HG03460 (cell line): ENCODE measurements at regions not wholly inside any gene's neighbourhood (a gene's known extent, or its start where the extent isn't known, plus 50 kb on each side); places are given as distances from the start of the nearest gene placed in this dataset.
A peak's percentile ranks its signal among the peaks of the same experiment; 100 is the strongest.
"Not testable (repeated sequence)": the region's sequence is repeated elsewhere in the genome, so short reads cannot be mapped to it uniquely, and the experiment has no call there.

ENCODE experiments used
- ATAC-seq: cut with Tn5 transposase; IDR thresholded peaks from one replicate; pipeline ENCODE4 v1.9.1; 2021; ENCODE audit not compliant: unreplicated experiment

DNA sequence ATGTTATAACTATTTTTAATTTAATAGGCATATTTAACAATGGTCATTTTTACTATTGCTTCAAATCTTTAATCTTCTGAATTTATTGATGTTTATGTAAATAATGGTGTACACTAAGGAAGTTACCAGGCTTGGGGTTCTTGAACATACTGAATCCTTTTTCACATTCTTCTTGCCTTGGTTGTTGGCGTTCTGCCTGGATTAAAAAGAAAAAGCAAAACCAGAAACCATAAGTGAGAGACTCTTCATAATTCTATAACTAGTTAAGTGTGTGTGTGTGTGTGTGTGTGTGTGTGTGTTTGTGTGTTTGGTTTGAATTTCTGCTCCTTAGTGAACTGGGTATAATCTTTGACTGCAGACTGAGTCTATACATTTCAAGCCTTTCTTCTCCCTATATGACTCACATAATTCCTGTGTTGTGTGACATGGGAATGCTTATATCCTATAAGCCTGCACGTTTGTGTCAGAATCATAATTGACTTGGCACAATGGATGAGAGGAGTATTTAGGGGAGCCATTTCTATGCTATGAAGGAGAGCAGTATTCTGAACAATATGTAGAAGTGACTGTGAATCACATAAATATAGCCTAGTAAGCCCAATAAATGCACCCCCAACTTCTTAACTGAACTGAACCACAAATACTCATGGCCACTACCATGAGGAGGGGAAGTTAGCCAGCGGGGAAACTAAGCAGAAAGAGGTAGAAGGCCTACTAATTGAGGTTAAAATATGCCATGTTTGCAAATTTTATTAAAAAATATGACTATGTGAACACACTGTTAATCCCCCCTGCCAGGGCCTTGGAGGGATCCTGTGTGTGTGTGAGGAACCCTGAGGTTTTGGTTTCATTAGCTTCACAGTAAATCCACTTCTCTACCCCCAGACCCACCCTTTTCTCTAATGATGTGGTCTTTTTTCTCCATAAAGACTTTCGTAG, 425.5 kb downstream of the BCKDHB start:
- ATAC-seq: no peak

DNA sequence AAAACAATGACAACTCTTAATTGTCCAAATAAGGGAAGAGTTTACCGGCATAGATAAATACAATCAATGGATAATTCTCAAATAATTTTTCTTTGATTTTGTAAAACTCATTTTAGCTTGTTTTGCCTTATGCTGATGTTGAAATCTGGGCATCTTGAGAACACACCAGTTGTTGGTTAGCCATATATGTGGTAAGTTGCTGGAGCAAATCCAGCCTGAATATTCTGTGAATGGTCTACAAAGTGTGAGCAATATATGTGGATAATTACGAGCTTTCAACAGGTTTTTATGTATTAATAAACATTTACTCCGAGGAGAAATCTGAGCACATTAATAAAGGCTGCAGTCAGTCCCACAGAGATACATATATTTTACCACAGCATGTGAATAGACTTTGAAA, 423.6 kb downstream of the BCKDHB start:
- ATAC-seq: no peak

DNA sequence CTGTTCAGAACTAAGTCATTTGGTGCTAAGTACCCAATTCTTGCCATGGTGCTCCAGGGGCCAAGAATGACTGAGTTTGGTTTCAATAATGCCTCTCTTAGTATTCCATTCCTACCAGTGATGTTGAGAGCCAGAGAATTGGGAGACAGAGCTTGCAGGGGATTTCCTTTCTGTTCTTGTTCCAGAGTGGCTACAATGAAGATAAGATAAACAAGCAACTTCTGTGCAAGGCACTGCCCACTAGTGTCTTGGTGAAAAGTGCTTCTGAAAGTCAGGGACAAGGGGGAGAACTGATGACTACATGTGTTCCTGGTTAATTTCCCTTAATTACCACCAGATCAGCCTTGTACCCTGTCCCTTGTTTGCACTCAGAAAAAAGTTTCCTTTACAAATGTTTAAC, 421.6 kb downstream of the BCKDHB start:
- no peak for ATAC-seq

DNA sequence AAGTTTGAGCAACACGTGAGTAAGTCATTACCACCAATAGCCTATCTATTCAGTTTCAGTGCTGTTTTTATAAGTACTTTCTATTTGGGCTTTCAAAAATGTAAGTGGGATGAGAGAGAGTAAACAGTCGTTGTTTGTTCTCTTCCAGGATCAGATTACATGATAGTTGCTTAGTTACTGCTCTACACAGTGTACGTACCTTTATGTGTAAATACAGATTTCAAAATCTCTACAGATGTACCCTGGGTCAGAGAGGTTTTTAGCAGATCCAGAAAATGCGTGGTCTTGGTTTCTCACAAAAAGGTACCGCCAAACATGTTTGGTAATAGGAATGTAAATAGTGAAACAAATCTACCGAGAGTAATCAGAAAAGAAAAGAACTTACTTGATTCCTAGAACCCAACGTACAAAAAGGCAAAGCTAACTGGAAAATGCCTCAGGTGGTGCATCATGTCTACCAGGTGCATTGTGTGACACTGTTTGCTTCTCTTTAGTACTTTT, 421.1 kb downstream of the BCKDHB start:
- no peak for ATAC-seq

DNA sequence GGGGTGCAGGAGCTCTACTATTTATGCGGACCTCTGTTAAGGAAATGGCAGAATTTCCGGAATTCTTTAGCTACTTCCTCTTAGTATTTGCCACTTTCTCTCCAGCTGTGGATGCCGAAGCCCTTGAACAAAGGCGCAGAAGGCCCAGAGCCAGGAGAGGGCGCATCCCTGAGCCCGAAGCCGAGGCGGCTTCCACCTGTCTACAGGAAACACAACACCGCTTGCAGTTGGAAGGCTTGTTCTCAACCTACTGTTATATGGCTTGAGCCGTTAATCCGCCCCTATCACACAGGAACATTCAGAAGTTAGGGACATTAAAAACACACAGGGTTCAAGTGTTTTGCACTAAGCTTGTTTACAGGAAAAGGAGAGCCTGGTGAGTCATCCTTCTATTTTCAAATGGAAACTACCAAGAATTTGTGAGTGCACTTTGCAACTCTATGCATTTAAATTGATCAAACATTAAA, 417.1 kb downstream of the BCKDHB start:
- no peak for ATAC-seq

DNA sequence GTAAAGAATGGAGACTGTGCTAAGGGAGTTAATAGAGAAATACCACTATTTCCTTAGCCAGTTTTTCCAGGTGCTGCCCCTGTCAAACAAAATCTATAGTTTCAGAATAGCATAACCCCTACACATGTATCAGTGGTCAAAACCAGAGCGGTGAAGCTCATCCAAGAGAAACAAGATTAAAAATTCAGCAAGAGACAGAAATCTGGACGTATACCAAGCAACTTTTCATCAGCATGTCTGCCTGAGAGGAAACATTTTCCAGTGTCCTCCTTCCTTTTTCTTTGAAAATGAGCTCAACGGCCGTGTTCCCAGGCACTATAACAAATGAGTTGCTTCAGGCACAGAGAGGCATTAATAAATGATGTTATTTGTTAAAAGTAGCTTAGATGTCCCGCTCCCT, 416.5 kb downstream of the BCKDHB start:
- ATAC-seq: no peak

DNA sequence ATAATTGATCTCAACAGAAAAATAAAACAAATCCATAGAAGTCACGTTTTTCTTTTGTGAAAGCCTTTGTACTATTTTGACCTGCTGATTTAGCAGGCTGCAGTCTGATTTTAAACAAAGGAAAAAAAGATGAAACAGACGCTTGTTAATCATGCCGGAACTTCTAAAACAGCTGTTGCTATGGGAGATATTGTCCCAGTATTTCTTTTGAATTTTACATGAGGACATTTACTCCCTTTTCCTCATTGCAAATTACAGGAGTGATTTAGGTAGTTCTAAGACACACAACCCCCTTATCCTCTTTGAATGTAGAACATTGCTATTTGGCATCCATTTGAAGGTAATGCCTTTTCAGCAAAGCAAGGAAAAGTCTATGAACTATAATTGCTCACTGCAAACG, 416.1 kb downstream of the BCKDHB start:
- no peak for ATAC-seq

DNA sequence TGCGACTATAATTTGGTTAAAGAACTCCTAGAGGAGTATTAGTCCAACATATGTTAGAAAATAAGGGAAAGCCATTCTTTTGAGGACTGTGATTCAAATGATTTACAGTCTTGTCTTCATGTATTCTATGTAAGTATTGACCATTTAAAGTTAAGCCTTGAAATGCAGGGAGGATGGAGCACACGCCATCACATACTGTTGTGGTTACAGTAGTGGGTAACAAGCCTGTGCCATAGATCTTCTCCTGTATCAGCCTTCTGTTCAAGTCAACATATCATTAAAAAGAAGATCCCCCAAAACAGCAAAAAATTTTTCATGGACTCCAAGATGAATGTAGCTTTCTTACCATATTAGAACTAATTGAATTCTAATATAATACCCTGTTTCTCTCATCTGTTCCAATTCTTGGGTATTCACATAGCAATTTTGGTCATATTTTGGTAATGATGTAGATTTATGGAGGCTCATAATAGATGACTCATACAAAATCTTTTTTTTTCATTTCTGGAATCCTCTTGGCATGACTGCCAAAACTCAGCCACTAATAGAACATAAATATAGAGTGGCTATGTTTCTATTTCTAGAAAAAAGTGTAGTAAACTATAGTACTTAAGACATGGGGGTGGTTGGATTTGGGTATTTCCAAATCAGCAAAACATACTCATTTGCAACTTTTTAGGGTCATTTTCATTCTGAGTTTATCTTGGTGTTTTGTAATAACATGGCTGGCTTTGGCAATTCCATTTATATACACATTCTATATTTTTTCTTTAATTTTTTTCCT, 413.5 kb downstream of the BCKDHB start:
- no peak for ATAC-seq

DNA sequence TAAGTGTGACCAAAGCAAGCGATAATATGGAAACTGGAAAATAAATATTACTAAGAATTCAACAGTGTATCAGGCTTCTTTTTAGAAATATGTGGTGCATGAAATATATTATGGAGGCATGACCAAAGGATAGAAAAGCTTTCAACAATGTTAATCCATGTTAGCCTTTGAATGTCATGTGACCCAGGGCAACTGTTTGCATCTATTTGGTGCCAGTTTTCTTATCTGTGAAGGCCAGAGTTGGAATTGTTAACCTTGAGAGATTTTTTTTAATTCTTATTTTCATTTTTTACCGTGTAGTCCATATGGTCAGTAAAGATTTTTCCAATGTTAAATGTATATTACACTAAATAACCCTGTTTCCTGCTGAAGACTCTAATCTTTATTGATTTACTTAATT, 411.1 kb downstream of the BCKDHB start:
- ATAC-seq: no peak

DNA sequence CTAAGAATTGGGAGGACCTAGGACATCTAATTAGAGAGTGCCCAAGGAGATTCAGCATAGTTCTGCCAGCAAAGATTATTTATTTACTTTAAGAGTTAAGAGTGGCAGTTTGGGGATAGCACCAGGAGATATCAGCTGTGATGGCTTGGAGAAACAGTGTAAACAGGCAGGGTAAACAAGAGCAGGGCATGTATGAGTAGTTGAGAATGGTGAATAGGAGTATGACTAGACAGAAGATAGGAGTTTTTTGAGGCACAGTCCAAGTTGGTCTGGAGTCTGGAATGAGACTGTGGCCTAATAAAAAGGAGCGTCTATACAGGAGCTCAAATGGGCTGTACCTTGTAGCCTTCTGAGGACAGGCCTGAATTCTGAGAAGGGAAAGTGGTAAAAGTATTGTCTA, 404.1 kb downstream of the BCKDHB start:
- ATAC-seq: not testable (repeated sequence)

DNA sequence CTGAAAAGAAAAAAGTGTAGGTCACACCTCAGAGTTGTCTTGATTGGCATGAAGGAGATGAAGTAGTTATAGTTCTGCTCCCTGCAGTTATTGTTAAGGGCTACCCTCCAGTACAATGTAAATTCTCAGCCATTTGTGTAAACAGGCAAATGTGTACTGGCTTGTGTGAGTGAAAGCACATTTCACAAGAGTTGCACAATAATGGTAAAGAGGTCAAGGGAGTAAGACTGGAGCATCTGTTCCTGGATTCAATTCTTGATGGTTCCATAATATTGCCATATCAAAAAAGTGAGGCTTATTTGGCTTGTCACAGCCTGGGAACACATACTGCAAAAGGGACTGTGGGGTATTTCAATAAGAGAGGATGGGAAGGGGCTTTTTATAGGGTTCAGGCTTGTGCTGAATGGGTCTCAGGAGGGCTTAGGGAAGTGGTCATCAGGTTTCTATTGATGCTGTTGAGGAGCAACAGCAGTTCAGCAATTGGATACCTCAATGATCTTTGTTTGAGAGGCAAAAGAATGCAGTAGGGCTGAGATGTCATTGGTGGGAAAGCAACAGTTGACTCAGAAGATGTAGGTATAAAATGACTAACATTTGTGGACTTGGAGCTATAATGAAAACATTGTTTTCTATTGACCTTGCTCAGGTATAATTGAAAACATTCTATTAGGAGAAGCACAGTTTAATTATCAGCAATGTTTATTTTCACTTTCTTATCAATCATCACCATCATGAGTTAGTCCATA, 402.6 kb downstream of the BCKDHB start:
- ATAC-seq: no peak

DNA sequence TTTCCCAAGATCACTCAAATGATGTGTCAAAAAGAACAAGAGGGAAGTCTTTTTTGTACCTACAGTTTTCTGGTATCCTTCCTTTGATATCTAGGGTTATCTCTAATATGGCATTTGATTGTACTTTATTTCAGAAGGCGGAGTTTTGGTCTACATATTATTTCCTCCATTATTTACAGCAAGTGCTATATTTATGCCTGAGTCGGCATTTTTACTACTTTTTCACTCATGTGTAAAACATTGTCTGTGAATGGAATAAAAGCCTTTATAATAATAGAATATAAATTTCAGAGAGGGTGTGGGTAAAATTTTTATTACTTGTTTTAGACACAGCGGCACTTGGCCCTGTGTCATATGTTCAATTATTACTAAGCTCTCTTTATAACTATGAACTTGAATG, 398.4 kb downstream of the BCKDHB start:
- ATAC-seq: no peak

DNA sequence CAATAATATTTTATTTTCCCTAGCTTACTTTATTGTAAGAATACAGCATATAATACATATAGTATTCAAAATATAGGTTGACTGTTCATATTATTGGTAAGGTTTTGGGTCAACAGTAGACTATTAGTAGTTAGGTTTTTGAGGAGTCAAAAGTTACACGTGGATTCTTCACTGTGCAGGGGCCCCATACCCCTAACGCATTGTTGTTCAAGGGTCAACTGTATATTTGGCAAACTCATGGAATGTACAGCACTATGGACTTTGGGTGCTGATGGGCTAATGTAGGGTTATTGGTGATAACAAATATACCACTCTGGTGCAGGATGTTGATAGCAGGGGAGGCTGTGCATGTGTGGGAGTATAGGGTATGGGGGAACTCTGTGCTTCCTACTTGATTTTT, 397.2 kb downstream of the BCKDHB start:
- ATAC-seq: no peak

DNA sequence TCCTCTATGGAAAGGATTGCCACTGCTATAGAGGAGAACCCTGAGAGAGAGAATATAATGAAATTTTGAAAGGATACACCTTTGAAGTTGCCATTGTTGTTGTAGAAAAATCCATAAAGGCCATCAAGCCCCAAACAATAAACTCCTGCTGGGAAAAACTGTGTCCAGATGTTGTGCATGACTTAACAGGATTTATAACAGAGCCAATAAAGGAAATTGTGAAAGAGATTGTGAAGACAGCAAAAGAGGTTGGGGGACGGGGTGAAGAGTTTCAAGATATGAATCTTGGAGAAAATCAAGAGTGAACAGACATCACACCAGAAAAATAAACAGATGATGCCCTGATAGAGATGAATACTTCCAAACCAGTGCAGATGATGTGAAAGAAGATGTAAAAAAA, 396.4 kb downstream of the BCKDHB start:
- ATAC-seq: no peak

DNA sequence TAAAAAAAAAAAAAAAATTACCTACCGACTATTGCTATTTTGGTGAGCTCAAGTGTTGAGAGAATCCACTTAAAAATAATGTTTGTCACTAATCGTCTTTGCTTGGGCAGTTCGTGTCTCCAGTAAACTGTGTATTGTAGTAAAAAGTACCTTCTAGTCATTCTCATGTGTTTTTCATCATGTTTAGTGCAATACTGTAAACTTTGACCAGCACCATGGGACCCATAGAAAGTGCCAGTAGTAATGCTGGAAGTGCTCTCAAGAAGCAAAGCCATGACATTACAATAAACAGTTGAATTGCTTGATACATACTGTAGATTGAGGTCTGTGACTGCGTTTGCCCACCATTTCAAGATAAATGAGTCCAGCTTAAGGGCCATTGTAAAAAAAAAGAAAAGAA, 395.2 kb downstream of the BCKDHB start:
- no peak for ATAC-seq

DNA sequence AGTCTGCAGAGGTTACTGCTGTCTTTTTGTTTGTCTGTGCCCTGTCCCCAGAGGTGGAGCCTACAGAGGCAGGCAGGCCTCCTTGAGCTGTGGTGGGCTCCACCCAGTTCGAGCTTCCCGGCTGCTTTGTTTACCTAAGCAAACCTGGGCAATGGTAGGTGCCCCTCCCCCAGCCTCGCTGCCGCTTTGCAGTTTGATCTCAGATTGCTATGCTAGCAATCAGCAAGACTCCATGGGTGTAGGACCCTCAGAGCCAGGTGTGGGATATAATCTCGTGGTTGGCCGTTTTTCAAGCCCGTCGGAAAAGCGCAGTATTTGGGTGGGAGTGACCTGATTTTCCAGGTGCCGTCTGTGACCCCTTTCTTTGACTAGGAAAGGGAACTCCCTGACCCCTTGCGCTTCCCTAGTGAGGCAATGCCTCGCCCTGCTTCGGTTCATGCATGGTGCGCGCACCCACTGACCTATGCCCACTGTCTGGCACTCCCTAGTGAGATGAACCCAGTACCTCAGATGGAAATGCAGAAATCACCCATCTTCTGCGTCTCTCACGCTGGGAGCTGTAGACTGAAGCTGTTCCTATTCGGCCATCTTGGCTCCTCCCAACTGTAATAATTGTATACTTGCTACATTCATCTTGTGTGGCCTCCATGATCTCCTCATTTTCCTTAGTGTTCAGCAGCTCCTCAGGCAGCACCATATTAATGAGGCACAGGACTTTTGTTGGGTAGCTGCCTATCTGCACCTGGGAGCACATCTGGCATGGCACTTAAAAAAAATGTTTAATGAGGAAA, 391.4 kb downstream of the BCKDHB start:
- ATAC-seq: not testable (repeated sequence)

DNA sequence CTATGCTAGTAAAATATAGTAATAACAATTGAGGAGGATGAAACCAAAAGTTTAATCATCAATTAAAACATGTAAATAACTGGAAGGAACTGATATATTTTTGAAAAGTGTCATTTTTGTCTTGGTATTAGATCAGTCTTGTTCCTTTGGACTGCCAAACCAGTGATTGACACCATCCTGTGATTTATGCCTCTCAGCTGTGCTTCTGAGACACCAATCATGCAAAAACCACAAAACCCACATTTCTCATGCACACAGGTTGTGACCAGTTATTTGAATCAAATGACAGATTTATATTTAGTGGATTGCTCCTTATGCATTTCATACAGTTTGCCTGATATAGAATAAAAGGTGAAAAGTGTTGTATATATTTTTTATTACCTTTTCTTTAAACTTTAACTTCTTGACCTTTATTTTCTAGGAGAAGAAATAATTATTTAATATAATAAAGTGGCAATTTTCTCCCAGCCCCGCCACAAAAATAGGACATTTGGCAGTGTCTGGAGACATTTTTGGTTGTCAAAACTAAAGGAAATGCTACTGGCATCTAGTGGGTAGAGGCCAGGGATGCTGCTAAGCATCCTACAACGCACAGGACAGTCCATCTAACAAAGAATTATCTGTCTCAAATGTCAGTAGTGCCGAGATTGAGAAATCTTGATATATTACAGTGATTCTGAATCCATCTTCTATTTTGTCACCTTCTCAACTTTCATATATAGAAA, 383.6 kb downstream of the BCKDHB start:
- ATAC-seq: peak; percentile 52

DNA sequence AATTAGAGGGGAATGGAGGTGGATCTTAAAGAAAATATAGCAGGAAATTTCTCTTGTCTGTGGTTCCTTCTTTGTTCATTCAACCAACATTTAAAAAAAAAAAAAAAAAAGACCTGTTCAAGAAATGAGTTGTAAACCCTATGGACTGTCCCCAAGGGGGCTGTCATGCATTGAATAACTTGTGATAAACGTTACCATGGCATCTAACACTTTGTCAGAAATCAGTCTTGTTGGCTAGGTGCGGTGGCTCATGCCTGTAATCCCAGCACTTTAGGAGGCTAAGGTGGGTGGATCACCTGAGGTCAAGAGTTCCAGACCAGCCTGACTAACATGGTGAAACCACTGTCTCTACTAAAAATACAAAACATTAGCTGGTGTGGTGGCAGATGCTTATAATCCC, 381.7 kb downstream of the BCKDHB start:
- ATAC-seq: no peak

DNA sequence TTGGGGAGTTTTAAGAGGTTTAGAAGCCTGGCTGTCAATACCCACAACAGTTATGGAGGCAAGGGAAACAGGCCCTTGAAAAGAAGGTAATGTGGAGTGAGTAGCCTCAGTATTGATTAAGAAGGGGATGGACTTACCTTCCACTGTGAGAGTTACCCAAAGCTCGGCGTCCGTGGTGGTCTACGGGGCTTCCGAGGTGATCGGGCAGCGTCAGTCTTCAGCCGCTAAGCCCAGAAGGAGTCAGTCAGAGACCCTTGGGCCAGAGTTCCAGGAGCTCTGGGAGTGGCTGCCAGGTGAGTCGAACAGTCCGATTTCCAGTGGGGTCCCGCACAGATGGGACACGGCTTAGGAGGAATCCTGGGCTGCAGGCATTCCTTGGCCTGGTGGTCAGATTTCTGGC, 379.0 kb downstream of the BCKDHB start:
- ATAC-seq: not testable (repeated sequence)

DNA sequence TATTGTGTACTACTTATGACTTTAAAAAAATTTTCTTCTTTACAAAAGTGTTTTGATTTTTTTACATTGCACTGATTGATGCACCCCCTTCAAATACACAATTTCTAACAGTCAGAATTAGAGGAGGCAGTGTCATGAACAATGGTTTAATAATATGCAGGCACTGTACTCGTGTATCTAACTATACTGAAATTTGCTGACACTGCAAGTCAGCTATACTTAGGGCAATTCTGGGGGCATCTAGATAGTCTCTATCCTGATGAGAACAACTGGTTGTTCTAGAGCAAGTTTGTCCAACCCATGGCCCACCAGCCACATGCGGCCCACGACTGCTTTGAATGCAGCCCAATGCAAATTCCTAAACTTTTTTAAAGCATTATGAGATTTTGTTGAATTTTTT, 375.6 kb downstream of the BCKDHB start:
- ATAC-seq: no peak
